DND-41 (cell line): ENCODE measurements at regions not wholly inside any gene's neighbourhood (a gene's known extent, or its start where the extent isn't known, plus 50 kb on each side); places are given as distances from the start of the nearest gene placed in this dataset.
A peak's percentile ranks its signal among the peaks of the same experiment; 100 is the strongest.

Experiments used
- ATAC-seq: fragments of 200-7000 bp; cut with Tn5 transposase; 3 replicates; pipeline ENCODE4 v1.9.1; 2021; ENCODE audit warnings: low read depth; ENCODE audit not compliant: insufficient read depth
- DNase-seq: peaks from one replicate; pipeline ENCODE4 v3.0.0-alpha.2; 2020
- H2AFZ ChIP-seq: 2 replicates; pipeline ENCODE4 v1.6.0; 2012; ENCODE audit warnings: low read depth, low read length
- H3K27ac ChIP-seq: 2 replicates; pipeline ENCODE4 v1.5.1; 2012; ENCODE audit warnings: low read length, inconsistent platforms
- H3K27me3 ChIP-seq: fragments of 200-600 bp; sonication (generic); 2 replicates; pipeline ENCODE4 v1.6.0; 2012; ENCODE audit warnings: low read length, mild to moderate bottlenecking, inconsistent platforms; ENCODE audit not compliant: insufficient read depth, poor library complexity
- H3K36me3 ChIP-seq: 2 replicates; pipeline ENCODE4 v1.5.1; 2012; ENCODE audit warnings: low read length, inconsistent platforms; ENCODE audit not compliant: insufficient read depth
- H3K4me1 ChIP-seq: 2 replicates; pipeline ENCODE4 v1.5.1; 2012; ENCODE audit warnings: mild to moderate bottlenecking, low read length; ENCODE audit not compliant: insufficient read depth
- H3K4me2 ChIP-seq: 2 replicates; pipeline ENCODE4 v1.6.0; 2012; ENCODE audit warnings: mild to moderate bottlenecking, moderate library complexity, low read length, inconsistent platforms; ENCODE audit not compliant: insufficient read depth
- H3K4me3 ChIP-seq, 2 experiments: fragments of 200-600 bp in 1 of 2; shearing (Covaris generic) in 1 of 2; 2 replicates each; pipeline ENCODE4 v1.5.1; 2012 to 2016; ENCODE audit warnings: inconsistent platforms in 2 of 2, low read length in 2 of 2, mild to moderate bottlenecking in 2 of 2, low read depth in 1 of 2, moderate library complexity in 1 of 2
- H3K79me2 ChIP-seq: 2 replicates; pipeline ENCODE4 v1.6.0; 2012; ENCODE audit warnings: low read length, inconsistent platforms; ENCODE audit not compliant: insufficient read depth
- H3K9ac ChIP-seq: 2 replicates; pipeline ENCODE4 v1.6.0; 2012; ENCODE audit warnings: low read depth, mild to moderate bottlenecking, inconsistent platforms, low read length, moderate library complexity
- H3K9me3 ChIP-seq: 2 replicates; pipeline ENCODE4 v1.5.1; 2012; ENCODE audit warnings: low read length, moderate library complexity, mild to moderate bottlenecking, inconsistent platforms; ENCODE audit not compliant: insufficient read depth, severe bottlenecking
- H4K20me1 ChIP-seq: 2 replicates; pipeline ENCODE4 v1.6.0; 2012; ENCODE audit warnings: low read length; ENCODE audit not compliant: insufficient read depth
- EZH2 ChIP-seq: IDR thresholded peaks from 3 replicates; pipeline ENCODE4 v1.6.1; 2012; ENCODE audit warnings: borderline replicate concordance, low read depth, mild to moderate bottlenecking, moderate library complexity, low read length, inconsistent platforms; ENCODE audit not compliant: severe bottlenecking
- TF ChIP-seq, protein P1 (sequence below): IDR thresholded peaks from 2 replicates; pipeline ENCODE4 v1.5.1; 2012; ENCODE audit warnings: borderline replicate concordance, low read length, moderate library complexity, mild to moderate bottlenecking; ENCODE audit not compliant: poor library complexity, severe bottlenecking; ENCODE audit errors: extremely low read depth

GRCh38 chrX:131841496-131842437 is 181.3 kb upstream of the STK26 start:
- Histone ChIP-seq H3K4me1 (peaks cover 7% of the 10 kb centered on the region), H3K4me2 (peak overlapping the region; percentile 47; the same call in 1 of the 2 replicates), H3K9me3 (no peaks in the 10 kb centered on the region), H3K9ac (no peak overlapping the region), H3K27me3 (no peaks in the 10 kb centered on the region), H3K4me3 (no peak overlapping the region), H3K27ac (no peak overlapping the region), H2AFZ (no peak overlapping the region; the same call in 1 of the 2 replicates), H4K20me1 (no peaks in the 10 kb centered on the region), H3K79me2 (no peaks in the 10 kb centered on the region), H3K36me3 (no peaks in the 10 kb centered on the region)
- DNase-seq, result peak; percentile 37
- TF ChIP-seq, protein P1, sequence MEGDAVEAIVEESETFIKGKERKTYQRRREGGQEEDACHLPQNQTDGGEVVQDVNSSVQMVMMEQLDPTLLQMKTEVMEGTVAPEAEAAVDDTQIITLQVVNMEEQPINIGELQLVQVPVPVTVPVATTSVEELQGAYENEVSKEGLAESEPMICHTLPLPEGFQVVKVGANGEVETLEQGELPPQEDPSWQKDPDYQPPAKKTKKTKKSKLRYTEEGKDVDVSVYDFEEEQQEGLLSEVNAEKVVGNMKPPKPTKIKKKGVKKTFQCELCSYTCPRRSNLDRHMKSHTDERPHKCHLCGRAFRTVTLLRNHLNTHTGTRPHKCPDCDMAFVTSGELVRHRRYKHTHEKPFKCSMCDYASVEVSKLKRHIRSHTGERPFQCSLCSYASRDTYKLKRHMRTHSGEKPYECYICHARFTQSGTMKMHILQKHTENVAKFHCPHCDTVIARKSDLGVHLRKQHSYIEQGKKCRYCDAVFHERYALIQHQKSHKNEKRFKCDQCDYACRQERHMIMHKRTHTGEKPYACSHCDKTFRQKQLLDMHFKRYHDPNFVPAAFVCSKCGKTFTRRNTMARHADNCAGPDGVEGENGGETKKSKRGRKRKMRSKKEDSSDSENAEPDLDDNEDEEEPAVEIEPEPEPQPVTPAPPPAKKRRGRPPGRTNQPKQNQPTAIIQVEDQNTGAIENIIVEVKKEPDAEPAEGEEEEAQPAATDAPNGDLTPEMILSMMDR, result peak; percentile 73
- no peak for TF ChIP-seq EZH2
- ATAC-seq, result peak; percentile 92

DNA sequence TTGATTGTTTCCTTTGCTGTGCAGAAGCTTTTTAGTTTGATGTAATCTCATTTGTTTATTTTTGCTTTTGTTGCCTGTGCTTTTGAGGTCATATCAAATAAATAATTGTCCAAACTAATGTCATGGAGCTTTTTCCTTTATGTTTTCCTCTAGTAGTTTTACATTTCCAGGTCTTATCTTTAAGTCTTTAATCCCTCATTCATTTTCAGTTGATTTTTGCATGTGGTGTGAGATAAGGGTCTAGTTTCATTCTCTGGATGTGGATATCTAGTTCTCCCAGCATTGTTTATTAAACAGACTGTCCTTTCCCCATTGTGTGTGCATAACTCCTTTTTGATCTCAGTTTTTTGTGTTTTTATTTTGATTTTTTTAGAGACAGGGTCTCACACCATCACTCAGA is 179.1 kb upstream of the STK26 start:
- Histone ChIP-seq H3K36me3 (no peaks in the 10 kb centered on the region), H3K9ac (no peak overlapping the region), H2AFZ (no peak overlapping the region), H3K4me2 (no peak overlapping the region), H3K4me1 (peaks cover 7% of the 10 kb centered on the region), H3K27ac (no peak overlapping the region), H3K9me3 (no peaks in the 10 kb centered on the region), H4K20me1 (no peaks in the 10 kb centered on the region), H3K27me3 (no peaks in the 10 kb centered on the region), H3K4me3 (no peak overlapping the region), H3K79me2 (no peaks in the 10 kb centered on the region)
- DNase-seq (no peak), ATAC-seq (no peak)
- TF ChIP-seq, protein P1, result no peak
- TF ChIP-seq EZH2, result no peak

GRCh38 chrX:131845201-131845600 is 177.9 kb upstream of the STK26 start:
- TF ChIP-seq, protein P1, result no peak

More at GRCh38 chrX:131845201-131845600, 177.9 kb upstream of the STK26 start:
- H2AFZ ChIP-seq, result no peak overlapping the region
- ATAC-seq (no peak), DNase-seq (no peak)
- peaks cover 7% of the 10 kb centered on the region for H3K4me1 ChIP-seq
- H3K27ac ChIP-seq, result no peak overlapping the region
- no peaks in the 10 kb centered on the region for H3K9me3 ChIP-seq
- no peaks in the 10 kb centered on the region for H3K79me2 ChIP-seq
- no peaks in the 10 kb centered on the region for H4K20me1 ChIP-seq
- H3K36me3 ChIP-seq, result no peaks in the 10 kb centered on the region
- no peak overlapping the region for H3K4me3 ChIP-seq
- no peak overlapping the region for H3K4me2 ChIP-seq
- H3K9ac ChIP-seq, result no peak overlapping the region
- H3K27me3 ChIP-seq, result no peaks in the 10 kb centered on the region
